ENCODE measurements at regions not wholly inside any gene's neighbourhood (a gene's known extent, or its start where the extent isn't known, plus 50 kb on each side); places are given as distances from the start of the nearest gene placed in this dataset.

DNA sequence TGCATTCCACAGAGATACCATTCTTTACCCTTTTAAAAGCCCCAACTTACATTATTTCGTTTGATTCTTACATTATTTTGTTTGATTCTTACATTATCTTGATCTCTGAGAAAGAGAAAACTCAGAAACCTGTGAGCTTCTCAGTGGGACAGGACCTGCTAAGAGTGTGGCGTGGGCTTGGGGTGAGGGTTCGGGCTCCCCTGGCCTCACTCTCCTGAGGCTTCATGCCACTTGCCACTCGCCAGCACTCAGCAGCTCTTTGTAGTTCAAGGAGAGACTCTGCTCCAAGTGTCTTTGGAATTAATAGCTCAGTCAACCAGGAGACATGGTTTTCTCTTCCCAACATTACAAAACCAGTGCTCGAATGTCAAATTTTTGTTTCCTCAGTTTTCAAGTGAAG lies 132.4 kb upstream of the RGS17 start:
- TF ChIP-seq, protein P1, sequence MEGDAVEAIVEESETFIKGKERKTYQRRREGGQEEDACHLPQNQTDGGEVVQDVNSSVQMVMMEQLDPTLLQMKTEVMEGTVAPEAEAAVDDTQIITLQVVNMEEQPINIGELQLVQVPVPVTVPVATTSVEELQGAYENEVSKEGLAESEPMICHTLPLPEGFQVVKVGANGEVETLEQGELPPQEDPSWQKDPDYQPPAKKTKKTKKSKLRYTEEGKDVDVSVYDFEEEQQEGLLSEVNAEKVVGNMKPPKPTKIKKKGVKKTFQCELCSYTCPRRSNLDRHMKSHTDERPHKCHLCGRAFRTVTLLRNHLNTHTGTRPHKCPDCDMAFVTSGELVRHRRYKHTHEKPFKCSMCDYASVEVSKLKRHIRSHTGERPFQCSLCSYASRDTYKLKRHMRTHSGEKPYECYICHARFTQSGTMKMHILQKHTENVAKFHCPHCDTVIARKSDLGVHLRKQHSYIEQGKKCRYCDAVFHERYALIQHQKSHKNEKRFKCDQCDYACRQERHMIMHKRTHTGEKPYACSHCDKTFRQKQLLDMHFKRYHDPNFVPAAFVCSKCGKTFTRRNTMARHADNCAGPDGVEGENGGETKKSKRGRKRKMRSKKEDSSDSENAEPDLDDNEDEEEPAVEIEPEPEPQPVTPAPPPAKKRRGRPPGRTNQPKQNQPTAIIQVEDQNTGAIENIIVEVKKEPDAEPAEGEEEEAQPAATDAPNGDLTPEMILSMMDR (IDR thresholded peaks at IDR 0.05), result no peak
- TF ChIP-seq EZH2 (IDR thresholded peaks at IDR 0.05; ENCODE audit: borderline replicate concordance, insufficient read depth, low read depth, low read length, poor library complexity, severe bottlenecking), result no peak
